ENCODE measurements at regions not wholly inside any gene's neighbourhood (a gene's known extent, or its start where the extent isn't known, plus 50 kb on each side); places are given as distances from the start of the nearest gene placed in this dataset.

DNA sequence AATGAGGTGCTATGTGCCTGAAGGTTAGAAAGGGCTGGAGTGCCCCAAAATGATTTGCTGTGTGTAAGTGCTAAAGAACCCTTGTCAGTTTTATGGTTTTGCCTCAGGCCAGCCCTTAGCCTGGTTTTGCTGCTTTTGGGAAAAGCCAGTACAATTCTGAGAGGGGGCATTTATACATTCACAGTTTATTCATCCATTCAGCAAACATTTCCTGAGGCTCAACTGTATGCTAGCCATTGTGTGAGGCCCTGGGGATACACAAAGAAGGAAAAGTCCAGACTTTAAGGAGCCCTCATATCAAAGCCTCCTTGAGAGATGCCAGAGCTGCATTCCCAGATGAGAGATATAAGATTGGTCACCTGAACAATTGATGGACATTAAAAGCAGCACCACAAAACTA, 115.2 kb upstream of the PLCXD3 start:
- H3K9me3 ChIP-seq (ENCODE audit: low read length), result no peaks in the 10 kb centered on the region
- BruUV-seq (replicated peaks), result no TSS peak
- no peak overlapping the region for H3K27ac ChIP-seq (ENCODE audit: extremely low read length, insufficient read depth, low read length)
- DNase-seq (ENCODE audit: low spot score) (no peak), ATAC-seq (no peak), FAIRE-seq (no peak)
- in situ Hi-C loops (cut with HindIII; ENCODE audit: extremely low pct_ligation_motif_present, low pct_unique_long_range_greater_than_20kb), result no loop called here
- H3K4me2 ChIP-seq (ENCODE audit: low read depth, low read length), result no peak overlapping the region
- no peak for TF ChIP-seq ETV5 (CRISPR knock-in tag; IDR thresholded peaks at IDR 0.05; ENCODE audit: borderline replicate concordance)
- no peak for TF ChIP-seq ATF2 (CRISPR knock-in tag; IDR thresholded peaks at IDR 0.05)
- TF ChIP-seq ASH2L (IDR thresholded peaks at IDR 0.05; ENCODE audit: insufficient read length, low read depth, low read length), result no peak
- TF ChIP-seq WIZ (CRISPR knock-in tag; IDR thresholded peaks at IDR 0.05), result no peak
- no peak for TF ChIP-seq KAT2B (IDR thresholded peaks at IDR 0.05; ENCODE audit: borderline replicate concordance, low read depth, low read length)
- TF ChIP-seq PLRG1 (conservative IDR thresholded peaks at IDR 0.05), result no peak
- no peak for TF ChIP-seq IRX3 (CRISPR knock-in tag; IDR thresholded peaks at IDR 0.05; ENCODE audit: borderline replicate concordance, low read depth)
- no peak for TF ChIP-seq ZNF800 (CRISPR knock-in tag; IDR thresholded peaks at IDR 0.05)
- TF ChIP-seq ZNF746 (CRISPR knock-in tag; IDR thresholded peaks at IDR 0.05), result no peak
- no peak for TF ChIP-seq ARNTL (CRISPR knock-in tag; IDR thresholded peaks at IDR 0.05)
- TF ChIP-seq ARID4A (CRISPR knock-in tag; IDR thresholded peaks at IDR 0.05; ENCODE audit: borderline replicate concordance), result no peak
- TF ChIP-seq SP5 (CRISPR knock-in tag; IDR thresholded peaks at IDR 0.05; ENCODE audit: borderline replicate concordance, low read depth), result no peak
- no peak for TF ChIP-seq PAXIP1 (CRISPR knock-in tag; conservative IDR thresholded peaks at IDR 0.05)
- TF ChIP-seq NFE2L2 (IDR thresholded peaks at IDR 0.05; ENCODE audit: low read length), result no peak
- H3K27me3 ChIP-seq (ENCODE audit: control insufficient read depth in 1 of 2, insufficient read depth in 2 of 2, low read length in 2 of 2), result no peaks in the 10 kb centered on the region
- H3K79me2 ChIP-seq (ENCODE audit: insufficient read depth, low read length), result no peaks in the 10 kb centered on the region
- intact Hi-C loops (cut with micrococcal nuclease; ENCODE audit: unreplicated experiment), result no loop called here
- H3K4me3 ChIP-seq (replicated peaks in 1 of 3; ENCODE audit: insufficient read depth in 1 of 3, low read depth in 2 of 3, low read length in 3 of 3), result no peak overlapping the region
- no peaks in the 10 kb centered on the region for H4K20me1 ChIP-seq (ENCODE audit: insufficient read depth, low read length)
- ChIA-PET POLR2A (no interaction called here), CTCF (ENCODE audit: low intra/inter-chr PET ratio, low total read pairs) (no interaction called here)
- no peaks in the 10 kb centered on the region for H3K36me3 ChIP-seq (replicated peaks in 1 of 2; ENCODE audit: control insufficient read depth in 1 of 2, insufficient read depth in 2 of 2, low read length in 2 of 2)
- H2AFZ ChIP-seq (ENCODE audit: low read length), result no peak overlapping the region
- no peaks in the 10 kb centered on the region for H3K4me1 ChIP-seq (ENCODE audit: insufficient read depth, low read length)
- H3K9ac ChIP-seq (ENCODE audit: insufficient read depth, low read depth, low read length), result no peak overlapping the region
